Mucosa of gallbladder (tissue), 1 donor: ENCODE measurements at regions not wholly inside any gene's neighbourhood (a gene's known extent, or its start where the extent isn't known, plus 50 kb on each side); places are given as distances from the start of the nearest gene placed in this dataset.

ENCODE experiments used
- DNase-seq: peaks from one replicate; pipeline ENCODE4 v3.0.0-alpha.2; 2020; ENCODE audit warnings: low spot score
- donor health status: DM: no; HTN: no; CAD: no.

DNA sequence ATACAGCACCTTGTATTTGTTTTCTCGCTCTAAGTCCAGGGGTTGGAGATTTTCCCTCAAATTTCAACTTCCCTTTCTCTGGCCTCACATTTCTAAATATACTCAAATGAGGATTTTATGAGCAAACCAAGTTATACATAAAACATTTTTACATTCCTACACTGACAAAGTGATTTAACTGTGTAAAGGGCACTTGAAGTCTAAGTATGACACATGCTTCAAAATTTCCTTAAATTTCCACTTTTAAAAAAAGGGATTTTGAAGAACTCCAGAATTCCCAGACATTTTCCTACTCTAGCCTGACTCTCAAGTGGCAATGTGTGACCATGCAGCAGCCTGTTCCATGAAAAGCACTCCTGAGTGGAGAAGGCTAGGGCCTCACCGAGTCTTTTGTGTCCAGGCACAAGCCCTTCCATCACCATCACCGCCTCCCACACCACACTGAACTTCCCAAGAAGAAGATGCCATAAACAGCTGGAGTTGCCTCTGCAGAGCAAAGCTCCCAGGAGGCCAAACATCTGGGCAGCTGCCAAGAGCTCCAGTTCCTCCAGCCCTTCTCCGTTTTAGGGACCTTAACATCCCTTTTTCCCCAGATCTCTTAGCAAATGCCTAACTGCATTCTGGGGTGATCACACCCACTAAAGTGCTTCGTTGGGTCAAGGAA, 68.9 kb downstream of the NCR2 start:
- no peak for DNase-seq

DNA sequence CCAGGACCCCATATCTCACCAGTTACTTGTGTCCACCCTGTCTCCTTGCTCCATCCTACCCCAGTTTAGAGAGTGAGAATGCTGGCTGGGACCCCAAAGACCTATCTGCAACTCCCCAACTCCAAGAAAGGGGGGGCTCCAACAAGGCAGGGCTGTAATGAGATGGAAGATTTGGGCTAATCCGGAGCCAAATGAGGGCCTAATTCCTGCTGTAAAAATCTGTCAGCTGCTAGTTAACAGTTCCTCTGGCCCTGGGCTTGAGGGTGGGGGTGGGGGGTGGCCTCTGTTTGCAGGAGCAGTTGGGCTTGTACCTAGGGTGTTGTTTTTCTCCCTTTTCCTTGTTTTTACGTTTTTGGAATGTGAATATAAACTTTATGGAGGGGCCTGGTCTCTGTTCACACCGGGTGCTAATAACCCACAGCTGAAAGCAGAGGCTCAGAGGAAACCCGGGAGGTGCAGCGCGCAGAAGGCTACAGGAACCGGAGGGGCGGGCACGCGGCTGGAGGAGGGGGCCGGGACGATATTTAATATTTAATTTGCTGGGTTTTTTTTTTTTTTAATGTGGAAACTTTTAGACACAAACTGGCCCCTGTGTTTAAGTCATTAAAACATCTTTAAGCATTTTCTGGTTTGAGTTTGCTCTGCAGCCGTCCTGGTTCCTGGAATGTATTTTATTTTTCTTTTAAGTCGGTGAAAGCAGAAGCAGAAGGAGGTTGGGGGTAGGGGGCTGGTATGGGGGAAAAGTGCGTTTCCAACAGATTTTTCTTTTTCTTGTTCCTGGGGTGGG, 70.7 kb downstream of the NCR2 start:
- no peak for DNase-seq

GRCh38 chr6:41406728-41407489, 71.5 kb downstream of the NCR2 start:
- DNase-seq: no peak

GRCh38 chr6:41408576-41408975, 73.2 kb downstream of the NCR2 start:
- no peak for DNase-seq

- no peak for DNase-seq
Observed at GRCh38 chr6:41408982-41409381, 73.6 kb downstream of the NCR2 start.

DNA sequence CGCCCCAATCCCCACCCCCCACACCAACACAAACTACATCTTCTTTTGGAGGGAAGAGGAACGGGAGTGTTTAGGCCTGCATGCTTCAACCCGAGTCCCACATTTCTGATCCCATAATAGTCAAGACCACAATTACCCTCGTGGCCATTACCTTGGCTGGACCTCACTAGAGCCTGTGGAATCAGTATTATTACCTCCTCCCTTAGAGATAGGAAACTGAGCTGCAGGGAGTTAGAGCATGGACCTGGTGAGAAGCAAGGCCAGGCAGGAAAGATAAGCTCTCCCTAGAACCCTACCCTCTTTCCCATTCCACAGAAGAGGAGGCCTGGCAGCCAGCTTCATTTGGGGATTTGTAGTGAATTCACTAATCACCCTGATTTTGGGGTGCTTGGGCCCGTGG, 74.1 kb downstream of the NCR2 start:
- DNase-seq: no peak

- DNase-seq: no peak
Observed at GRCh38 chr6:41411961-41412360, 76.6 kb downstream of the NCR2 start.

DNA sequence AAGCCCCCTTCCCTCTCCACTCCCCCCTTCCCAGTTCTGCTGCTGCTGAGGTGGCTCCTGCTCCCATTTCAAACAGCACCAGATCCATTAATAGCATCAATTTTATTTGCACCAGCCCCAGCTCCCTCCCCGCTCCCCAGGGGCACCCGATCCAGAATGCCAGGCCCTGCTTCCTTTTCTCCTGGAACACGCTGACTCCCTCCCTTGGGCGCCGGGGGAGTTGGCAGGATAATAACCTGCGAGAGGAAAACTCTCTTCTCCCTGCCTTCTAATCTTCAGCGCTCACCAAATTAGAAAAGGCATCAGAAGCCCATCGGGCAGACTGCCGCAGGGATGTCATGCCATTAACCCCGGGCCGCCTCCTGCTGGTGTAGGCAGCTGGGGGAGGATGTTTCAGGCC, 77.8 kb downstream of the NCR2 start:
- no peak for DNase-seq

DNA sequence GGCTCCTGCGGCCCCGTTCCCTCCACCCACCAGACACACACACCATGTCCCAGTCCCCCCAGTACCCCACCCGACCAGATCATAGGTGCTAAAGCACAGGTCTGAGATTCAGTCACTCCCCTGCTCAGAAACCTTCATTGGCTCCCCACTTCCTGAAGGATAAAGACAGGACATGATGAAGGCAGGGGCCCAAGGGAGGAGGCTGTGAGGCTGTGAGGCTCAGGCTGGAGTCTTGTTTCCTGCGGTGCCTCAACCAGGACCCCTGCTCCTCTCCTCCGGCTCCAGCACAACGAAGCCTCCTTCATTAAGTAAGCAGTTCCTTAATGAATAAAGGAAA, 81.1 kb downstream of the NCR2 start:
- DNase-seq: no peak

DNA sequence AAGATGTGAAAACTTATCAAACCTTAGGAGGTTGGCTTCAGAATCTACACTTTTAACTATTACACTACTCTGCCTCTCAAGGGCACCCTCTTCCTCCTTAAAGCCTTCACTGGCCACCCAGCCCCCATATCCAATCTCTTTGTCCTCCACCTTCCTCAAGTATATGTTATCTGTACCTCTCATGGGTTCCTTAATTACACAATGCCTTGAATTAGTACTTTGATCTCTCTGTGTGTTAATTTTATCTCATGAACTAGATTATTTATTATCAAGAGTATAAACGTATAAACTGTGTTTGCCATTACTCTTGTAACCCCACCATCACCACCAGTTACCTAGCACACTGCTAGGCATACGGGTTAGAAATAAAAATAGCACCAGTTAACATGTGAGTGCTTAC, 83.3 kb downstream of the NCR2 start:
- no peak for DNase-seq

DNA sequence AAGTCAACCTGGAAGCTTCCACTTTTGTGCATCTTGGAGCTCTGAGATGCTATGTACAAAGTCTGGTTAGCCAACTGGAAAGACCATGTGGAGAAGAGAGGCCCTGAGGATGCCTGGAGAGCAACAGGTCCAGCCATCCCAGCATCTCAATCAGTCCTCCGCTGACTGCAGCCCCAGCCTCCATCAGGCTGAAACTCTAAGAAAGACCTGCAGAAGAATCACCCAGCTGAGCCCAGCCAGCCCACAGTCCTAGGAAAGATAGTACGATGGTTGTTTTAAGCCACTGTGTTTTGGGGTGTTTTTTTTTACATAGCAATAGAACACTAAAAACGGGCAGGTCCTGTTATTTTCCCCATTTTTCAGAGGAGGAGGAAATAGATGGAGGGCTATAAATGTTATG, 84.0 kb downstream of the NCR2 start:
- no peak for DNase-seq

GRCh38 chr6:41420186-41420585, 84.8 kb downstream of the NCR2 start:
- no peak for DNase-seq

- DNase-seq: no peak
Observed at GRCh38 chr6:41422161-41422560, 86.8 kb downstream of the NCR2 start.

DNA sequence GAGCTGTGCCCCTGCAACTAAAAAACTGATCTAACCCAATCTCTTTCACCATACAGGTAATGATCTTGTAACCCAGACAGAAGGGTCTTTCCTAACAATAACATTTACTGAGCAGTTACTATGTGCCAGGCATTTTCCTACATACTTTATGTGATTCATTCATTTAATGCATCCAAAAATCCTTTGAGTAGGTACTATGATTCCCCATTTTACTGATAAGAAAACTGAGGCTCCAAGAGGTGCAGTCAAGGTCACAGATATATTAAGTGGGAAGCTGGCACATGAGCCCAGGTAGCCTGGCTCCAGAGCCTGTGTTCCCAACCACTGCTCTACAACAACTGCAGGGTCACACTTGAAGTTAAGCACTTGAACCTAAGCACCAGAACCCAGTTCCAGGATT, 87.6 kb downstream of the NCR2 start:
- no peak for DNase-seq

- peak; percentile 89 for DNase-seq
Observed at GRCh38 chr6:41424370-41425058, 89.1 kb downstream of the NCR2 start.

DNA sequence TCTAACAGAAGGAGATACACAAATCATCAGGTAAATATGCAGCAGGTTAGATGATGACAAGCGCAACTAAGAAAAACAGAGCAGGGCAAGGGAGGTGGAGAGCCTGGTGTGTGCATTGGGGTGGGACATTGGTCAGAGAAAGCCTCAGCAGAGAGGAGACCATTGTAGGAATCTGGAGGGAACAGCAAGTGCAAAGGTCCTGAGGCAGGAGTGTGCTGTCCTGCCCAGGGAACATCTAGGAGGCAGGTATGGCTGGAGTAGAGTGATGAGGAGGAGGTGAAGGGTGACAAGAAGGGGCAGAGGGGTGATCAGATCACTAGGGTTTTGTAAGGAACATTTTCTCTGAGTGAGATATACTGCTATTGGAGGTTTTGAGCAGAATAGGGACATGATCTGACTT, 90.1 kb downstream of the NCR2 start:
- DNase-seq: no peak

- no peak for DNase-seq
Observed at GRCh38 chr6:41426438-41426851, 91.0 kb downstream of the NCR2 start.

GRCh38 chr6:41426888-41427641, 91.7 kb downstream of the NCR2 start:
- DNase-seq: no peak

DNA sequence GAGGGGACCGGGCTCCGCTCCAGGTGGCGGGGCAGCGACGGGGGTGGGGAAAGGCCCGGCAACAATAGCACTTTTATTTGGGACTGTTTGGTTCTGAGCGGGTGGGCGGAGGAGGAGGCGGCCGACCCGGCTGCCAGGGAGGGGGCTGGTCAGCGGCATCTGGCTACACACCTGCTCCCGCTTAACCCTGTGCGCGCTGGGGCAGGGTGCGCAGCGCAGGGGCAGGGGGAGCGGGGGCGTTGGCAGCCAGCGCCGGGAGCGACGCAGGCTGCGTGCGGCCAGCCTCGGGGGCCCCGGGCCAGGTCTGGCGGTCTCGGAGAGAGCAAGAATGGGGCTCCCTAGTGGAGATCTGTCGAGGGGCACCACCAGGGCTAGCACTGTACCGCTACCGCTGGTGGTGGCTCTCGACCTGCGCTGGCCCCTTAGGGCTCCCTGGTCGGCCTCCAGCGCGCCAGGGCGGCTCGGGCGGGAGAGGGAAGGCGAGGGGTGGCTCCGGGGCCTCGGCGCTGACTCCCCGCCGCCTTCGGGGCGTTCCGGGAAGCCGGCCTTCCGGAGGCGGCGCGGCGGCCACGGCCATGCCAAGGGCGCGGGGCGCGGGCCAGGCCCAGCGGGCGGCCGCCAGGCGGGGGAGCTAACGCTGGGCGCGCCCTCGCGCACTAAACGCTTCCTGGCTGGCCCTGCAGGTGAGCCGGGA, 92.4 kb downstream of the NCR2 start:
- DNase-seq: peak; percentile 35

- no peak for DNase-seq
Observed at GRCh38 chr6:41428336-41428995, 93.1 kb downstream of the NCR2 start.
